HG02588 (cell line): ENCODE measurements at regions not wholly inside any gene's neighbourhood (a gene's known extent, or its start where the extent isn't known, plus 50 kb on each side); places are given as distances from the start of the nearest gene placed in this dataset.
"Not testable (repeated sequence)": the region's sequence is repeated elsewhere in the genome, so short reads cannot be mapped to it uniquely, and the experiment has no call there.

Source experiments
- ATAC-seq: cut with Tn5 transposase; IDR thresholded peaks from one replicate; pipeline ENCODE4 v1.9.1; 2021; ENCODE audit warnings: mild to moderate bottlenecking, moderate library complexity; ENCODE audit not compliant: unreplicated experiment

DNA sequence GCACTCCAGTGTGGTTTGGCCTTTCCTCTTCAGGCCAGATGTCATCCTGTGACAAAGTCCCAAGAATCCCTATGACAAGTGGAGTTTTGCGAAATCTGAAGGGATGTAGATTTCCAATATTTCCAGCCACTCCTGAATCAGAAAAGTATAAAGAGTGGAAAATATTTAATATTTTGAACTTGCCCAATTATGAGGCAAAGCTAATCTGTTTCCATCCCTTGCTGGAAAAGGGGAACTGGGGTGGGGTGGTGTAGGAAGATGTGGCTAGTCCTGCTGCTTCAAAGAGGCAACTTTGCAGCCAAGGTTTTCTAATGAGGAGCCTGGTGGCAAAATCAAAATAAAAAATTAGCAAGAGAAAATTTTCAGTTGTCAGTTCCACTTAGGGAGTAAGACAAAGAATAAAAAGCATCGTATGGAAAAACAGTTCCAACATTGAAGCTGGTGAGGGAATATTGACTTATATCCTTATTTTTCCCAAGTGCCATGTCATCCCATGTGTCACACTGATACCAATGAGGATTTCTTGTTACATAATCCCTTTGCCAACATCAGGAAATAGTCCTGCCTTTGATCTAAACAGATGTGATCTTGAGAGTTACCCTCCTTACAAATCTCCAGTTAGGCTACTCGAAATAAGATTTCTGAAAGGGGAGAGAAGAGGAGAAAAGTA is 480.0 kb upstream of the JARID2 start:
- no peak for ATAC-seq

DNA sequence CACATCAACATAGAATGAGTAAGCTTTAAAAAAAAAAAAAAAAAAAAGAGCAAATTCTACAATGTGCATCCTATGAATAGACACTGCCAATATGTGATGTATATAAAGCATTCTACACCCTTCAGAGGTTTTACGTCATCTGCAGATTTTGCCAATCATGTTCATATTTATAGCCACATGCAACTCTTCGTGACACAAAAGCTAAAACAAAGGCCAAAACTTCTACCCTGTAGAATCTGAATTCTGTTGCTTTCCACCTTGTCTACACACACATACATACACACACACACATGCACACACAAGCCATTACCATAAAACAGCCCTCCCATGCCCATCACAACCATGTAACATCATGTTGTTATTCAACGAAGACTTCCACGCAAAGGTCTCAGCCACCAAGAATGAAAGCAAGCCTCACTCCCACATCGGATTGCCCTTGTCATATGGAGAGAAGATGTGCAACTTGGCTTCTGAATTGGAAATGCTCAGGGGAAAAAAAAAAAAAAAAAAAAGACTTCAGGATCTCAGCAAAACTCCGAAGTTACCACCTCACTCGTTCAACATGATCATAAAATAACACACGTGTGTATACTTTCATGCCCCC is 479.4 kb upstream of the JARID2 start:
- ATAC-seq = no peak

DNA sequence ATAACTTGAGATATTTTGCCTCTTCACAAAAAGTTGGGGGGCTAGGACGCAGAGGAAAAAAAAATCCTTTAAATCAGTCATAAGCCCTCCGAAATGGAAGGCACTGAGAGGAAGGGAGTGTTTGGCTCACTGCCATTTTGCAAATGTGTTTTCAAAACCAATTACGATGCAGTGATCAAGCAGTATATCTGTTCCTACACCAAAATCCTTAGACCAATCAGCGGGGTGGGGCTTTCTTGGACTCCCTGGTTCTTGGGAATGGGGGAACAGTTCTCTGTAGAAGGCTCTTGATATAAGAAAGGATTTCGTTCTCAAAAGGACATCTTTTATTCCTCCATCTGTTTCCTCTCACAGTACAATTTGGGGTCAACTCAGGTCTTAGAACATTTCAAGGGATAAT is 478.6 kb upstream of the JARID2 start:
- ATAC-seq = no peak

DNA sequence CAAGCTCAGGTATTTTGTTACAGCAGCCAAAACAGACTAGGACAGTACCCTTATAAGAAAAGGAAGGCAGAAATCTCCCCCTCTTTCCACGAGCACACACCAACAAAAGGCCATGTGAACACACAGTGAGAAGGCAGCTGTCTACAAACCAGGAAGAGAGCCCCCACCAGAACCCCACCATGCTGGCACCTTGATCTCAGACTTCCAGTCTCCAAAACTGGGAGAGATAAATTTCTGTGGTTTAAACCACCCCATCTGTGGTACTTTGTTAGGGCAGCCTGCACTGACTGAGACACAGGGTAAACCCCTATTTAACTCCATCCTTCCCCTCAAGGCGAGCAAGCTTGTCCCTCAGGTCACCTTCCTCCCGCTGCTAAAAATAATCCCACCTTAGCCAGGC is 475.8 kb upstream of the JARID2 start:
- no peak for ATAC-seq

DNA sequence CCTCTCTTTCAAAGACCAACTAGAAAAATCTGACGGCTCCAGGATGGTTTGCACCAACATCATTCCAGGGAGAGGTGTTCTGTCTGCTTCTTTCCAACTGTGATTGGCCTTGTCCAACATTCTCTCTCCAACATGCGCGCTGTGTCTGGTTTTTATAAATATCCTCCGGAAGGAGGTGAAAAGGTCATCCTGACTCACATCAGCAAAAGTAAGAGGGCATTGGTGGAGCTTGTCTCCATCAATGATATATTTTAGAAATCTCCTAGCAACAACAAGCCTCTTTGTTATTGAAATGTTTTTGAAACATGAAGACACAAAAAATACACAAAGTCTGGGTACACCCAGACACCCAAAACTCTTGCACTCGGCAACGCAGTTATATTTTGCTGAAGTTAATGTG is 475.3 kb upstream of the JARID2 start:
- no peak for ATAC-seq

DNA sequence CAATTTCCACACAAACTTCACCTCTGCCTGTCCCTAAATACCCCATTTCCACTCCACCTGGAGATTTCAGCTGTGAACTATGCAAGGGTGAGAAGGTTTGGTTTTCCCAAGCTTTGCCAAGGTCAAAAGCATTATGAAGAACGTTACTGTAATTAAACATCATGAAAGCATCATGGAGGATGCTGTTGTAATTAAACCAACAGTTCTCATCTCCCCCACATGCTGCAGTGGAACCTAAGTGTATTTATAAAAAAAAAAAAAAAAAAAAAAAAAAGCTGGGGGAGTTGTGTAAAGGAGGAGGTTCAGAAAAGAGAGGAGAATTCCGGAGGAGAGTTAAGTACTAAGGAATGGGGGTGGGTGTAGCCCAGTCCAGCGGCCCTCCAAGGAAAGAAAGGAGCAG is 474.9 kb upstream of the JARID2 start:
- ATAC-seq = no peak

DNA sequence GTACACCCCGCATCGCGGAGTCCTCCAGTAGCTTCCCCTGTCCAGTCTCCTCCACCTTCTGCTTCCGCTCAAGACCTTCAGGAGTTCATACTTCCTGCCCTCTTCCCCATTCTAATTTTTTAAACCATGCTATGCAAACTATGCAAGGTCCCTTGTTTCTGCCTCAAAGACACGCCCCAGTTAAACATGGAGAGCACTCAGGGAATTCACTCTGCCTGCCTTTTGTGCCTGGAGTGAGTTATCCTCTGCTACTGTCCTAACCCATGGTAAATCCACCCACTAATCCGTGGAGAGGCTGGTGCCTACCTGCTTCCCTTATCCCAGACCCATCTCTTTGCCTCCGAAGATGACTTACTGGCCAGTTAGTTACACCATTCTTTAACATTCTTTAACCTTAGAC is 473.7 kb upstream of the JARID2 start:
- ATAC-seq = no peak

DNA sequence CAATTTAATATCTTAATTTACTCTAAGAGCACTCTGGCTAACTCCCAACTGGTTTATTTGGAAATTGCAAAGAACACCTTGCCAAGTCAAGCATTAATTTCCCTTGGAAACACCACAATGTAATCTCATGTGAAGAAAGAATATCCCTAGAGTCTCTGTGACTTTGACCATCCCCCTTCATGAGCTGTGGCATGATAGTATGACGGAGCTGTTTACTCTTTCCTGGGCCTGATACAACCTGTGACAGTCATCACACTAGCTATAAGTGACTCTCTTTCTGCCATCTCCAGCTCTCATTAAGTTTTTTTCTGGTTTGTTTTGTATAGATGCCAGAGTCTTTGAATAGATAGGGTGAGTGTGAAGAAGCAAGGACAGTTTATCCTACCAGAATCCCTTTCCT is 470.3 kb upstream of the JARID2 start:
- no peak for ATAC-seq

DNA sequence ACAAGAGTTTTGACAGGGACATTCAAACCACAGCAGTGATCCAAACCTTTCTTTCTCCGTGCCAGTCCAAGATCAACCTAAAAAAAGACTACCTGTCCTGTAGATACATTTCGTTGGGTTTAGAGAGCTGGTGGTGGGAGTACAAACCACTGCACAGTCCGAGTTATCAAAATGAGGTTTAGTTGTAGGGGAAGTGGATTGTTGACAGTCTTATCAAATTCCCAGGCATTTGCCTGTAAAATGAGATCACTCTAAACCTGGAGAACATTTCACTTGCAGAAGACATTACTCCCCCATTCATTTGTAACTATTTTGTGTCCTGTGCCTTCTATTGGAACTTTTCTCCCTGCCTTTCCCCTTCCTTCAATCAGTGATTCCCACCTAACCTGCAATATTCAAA is 469.6 kb upstream of the JARID2 start:
- ATAC-seq = no peak

DNA sequence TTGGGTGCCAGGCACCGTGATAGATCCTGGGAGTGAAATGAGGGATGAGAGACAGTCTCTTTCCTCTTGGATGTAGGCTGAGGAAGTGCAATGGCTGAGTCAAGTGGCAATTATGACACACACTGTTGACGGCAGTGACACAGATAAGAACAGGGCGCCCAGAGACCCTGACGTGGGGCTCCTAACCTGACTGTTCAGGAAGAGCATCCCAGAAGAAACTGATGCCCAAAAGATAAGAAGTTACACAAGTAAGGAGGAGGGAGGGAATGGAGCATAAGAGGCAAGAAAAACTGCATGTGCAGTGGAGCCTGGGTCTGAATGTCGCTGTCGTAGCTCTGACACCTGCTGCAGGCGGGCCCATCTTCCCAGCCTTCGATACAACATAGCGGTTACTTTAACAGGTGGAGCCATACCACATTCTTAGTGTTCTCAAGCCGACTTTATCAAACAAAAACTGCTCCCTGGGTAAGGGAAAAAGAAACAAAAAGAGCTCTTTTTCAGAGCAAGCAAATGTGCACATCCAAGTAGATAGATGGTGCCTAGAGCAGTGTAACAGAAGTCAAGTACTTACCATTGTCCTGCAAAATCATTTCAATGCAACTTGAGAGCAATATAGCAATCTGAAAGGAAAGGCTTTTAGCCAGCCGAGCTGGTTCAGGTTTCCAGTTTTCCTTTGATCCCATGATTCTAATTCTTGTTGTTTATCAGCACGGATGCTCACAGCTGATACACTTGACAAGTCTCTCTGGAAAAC is 463.9 kb upstream of the JARID2 start:
- no peak for ATAC-seq

DNA sequence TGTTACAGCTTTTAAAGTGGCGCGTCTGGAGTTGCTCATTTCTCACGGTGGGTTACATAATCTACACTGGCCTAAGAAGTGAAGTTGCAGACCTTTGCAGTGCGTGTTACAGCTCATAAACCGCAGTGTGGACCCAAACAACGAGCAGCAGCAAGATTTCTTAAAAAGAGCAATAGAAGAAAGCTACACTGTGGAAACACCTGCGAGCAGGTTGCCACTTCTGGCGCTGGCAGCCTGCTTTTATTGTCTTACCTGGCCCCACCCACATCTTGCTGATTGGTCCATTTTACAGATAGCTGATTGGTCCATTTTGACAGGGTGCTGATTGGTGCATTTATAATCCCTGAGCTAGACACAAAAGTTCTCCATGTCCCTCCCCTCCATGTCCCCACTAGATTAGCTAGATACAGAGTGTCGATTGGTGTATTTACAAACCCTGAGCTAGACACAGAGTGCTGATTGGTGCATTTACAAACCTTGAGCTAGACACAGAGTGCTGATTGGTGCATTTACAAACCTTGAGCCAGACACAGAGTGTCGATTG is 462.9 kb upstream of the JARID2 start:
- not testable (repeated sequence) for ATAC-seq

DNA sequence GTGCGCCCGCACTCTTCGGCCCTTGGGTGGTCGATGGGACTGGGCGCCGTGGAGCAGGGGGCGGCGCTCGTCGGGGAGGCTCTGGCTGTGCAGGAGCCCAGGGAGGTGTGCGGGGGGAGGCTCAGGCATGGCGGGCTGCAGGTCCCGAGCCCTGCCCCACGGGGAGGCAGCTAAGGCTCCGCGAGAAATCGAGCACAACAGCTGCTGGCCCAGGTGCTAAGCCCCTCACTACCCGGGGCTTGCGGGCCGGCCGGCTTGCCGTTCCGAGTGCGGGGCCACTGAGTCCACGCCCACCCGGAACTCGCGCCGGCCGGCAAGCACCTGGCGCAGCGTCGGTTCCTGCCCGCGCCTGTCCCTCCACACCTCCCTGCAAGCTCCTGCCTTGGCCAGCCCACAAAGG is 462.3 kb upstream of the JARID2 start:
- ATAC-seq = no peak

DNA sequence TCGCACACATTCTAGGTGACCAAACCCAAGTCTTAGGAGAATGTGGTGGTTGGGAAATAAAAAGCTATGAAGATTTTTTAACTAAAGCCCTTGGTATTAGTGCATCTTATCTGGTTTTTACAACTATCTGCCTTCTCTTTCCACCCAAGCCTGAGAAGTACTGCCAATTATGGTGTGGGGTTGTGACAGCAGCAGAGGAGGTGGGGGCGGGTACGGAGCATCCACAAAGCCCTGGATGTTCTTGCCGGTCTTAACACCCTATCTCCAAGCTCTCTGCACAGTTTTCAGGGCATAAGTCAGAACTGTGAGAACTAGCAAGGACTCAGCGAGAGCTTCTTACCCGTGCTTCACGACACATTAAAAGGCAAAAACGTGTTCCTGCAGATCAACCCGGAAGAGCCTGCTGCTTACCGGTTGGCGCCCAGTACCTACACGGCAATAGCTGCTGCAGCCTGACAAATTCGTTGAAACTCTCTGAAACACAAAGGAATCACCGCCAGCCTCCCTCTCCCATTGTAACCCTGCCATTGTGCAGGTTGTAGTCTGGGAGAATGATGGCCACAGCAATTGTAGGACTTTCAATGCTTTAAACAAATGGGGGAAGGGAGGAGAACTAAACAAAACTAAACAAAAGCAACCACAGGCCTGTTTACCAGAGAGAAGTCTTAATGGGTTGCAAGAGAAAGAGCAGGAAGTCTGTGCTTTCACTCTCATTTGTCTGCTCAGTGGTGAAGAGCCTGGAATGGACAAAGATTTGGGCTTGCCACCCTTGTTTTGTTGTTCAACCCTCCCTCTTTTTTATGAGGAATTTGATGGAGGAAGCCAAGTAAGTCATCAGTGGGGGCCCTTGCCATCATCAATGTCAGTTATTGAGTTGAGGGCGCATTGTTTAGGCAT is 461.0 kb upstream of the JARID2 start:
- no peak for ATAC-seq

DNA sequence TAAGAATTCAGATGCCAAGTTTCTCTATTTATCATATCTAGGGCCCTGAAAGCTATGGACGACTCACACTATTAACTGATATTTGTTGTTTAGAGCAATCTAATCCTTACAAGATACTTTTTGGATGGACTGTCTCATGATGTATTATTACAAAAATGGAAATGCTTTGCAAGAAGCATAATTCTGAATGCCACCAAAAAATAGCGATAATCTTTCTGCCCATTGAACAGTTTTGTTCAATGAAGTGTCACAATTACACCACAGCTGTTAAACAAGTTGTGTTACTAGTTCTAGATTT is 460.4 kb upstream of the JARID2 start:
- no peak for ATAC-seq

DNA sequence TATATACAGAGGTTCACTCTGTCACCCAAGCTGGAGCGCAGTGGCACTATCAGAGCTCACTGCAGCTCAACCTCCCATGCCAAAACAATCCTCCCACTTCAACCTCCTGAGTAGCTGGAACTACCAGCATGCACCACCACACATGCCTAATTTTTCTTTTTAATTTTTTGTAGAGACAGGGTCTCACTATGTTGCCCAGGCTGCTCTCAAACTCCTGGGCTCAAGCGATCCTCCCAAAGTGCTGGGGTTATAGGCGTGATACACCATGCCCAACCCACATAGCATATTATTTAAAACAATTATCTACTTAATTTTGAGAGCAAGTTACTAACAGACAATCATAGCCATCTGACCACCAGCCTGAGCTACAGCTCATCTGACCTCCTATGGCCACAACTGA is 459.9 kb upstream of the JARID2 start:
- no peak for ATAC-seq

DNA sequence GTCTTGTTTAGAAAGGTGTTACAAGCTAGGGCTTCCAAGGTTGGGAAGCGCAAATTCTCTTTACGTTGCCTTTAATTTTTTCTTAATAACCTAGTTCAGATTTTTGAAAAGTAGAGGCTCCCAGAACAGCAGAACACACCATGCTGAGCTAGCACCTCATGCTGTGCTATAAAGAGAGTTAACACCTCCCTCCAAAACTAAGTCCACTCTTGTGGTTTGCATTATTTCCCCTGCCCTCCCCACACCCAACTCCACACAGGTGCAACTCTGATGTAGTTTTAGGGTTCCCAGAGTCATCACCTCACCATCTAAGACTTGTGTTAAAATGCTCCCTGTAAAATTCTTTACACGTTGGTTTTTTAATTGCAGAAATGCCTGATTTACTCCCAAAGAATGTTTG is 459.4 kb upstream of the JARID2 start:
- no peak for ATAC-seq

DNA sequence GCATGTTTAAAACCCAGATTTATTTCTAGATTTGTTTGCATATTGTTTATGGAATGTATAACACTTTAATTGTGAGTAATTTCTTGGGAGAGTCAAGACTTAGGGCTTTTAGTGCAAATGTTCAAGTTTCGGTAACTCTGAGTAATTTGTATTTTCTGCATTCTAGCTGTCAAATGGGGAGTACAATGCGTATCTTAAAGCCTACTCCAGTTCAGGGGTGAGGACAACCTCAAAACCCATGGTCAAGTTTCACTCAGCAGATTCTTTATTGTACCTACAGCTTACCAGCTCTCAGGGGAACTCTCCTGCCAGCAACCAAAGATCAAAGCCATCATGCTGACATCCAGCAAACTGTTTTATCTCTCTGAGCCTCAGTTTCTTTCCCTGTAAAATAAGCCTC is 458.6 kb upstream of the JARID2 start:
- ATAC-seq = no peak

DNA sequence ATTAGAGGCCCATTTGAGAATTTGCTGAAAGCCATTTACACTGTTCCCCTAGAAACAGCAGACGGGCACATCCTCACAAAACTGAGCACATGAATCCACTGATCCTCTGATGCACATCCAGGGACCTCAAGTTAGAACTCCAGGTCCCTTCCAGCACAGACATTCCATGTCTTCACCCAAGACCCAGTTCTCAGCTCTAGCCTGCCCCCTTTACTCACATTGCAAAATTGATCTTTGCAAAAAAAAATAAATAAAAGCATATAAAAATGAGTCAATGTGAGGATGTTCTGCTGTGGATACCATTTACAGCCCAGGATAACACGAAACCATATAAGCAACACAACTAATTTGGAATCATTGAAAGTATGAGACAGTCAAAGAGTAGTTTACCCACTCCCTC is 458.2 kb upstream of the JARID2 start:
- no peak for ATAC-seq

DNA sequence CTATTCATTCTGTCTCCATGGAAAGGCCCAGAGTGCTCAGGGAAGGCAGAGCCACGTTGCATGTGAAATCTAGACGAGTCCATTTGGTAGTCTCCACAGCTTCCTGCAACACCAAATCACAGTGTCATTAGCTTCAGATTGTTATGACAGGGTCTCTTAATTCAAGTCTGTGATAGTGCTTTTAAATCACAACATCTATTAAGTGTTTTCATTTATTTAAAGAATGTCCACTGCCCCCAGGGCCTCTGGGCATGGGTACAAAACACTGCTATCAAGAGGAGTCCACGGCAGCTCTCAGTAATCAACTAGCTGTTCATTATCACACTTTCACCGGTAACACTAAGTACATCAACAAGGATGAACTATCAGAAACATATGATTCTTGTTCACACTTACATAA is 455.9 kb upstream of the JARID2 start:
- no peak for ATAC-seq

DNA sequence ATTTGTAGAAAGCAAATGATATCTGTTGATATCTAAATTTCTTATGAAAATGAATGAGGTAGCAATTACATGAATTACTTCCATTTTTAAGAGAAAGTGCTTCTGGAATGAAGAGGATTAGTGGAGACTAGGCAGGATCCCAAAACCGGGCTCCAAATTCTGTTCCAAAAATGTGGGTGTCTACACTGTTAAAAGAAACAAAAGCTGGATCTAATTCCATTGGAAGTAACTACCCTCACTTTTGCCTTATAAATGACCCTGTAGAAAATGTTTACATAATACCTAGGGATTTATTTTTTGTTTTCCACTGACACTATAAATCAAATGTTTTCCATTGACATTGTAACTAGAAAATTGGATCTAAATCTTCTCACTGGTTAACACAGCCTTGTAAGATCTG is 454.9 kb upstream of the JARID2 start:
- no peak for ATAC-seq

DNA sequence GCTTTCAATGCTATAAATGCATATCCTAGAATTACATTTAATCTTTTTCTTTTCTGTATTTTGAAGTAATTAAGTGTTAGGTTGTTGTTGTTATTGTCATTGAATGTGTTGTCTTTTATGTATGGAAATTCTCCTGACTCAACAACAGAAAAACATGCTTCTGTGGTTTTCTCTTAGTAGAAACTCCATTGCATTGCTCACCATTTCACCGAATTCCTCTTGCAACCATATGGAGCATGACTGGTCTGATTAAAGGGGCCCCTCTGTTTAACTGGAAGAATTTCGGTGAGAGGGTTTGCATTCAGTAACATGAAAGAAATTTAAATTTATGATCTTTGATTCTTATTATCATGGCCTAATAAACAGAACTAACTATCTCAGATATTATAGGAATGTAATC is 454.3 kb upstream of the JARID2 start:
- no peak for ATAC-seq
